Choroid plexus epithelial cell (primary cell): ENCODE measurements at regions not wholly inside any gene's neighbourhood (a gene's known extent, or its start where the extent isn't known, plus 50 kb on each side); places are given as distances from the start of the nearest gene placed in this dataset.

Experiments used
- DNase-seq: peaks from one replicate; pipeline ENCODE4 v3.0.0-alpha.2; 2010; ENCODE audit warnings: low read depth
- H3K4me3 ChIP-seq: 2 replicates; pipeline ENCODE4 v1.5.1; 2011; ENCODE audit warnings: low read depth, mild to moderate bottlenecking, control low read depth, low read length, moderate library complexity
- TF ChIP-seq, protein P1 (sequence below): conservative IDR thresholded peaks from 2 replicates; pipeline ENCODE4 v1.5.1; 2011; ENCODE audit warnings: low read depth, mild to moderate bottlenecking, control low read depth, inconsistent platforms, low read length, moderate library complexity

DNA sequence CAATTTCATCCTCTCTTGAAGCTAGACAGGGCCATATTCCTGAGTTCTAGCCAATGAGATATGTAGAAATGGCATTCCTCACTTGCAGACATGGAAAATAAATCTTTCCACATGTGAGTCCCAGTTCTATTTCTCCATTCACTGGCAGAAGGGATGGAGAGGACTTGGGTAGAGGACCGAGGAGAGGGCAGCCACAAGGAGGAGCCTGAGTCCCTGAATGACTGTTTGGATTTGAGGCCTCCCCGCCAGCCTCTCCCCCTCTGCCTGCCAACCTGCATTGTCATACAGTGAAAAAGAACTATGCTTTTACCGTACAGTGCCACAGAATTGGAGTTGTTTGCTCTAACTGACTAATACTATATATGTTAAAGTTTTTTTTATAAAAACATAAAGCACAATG is 583.0 kb upstream of the WWC1 start:
- H3K4me3 ChIP-seq: no peak overlapping the region
- TF ChIP-seq, protein P1, sequence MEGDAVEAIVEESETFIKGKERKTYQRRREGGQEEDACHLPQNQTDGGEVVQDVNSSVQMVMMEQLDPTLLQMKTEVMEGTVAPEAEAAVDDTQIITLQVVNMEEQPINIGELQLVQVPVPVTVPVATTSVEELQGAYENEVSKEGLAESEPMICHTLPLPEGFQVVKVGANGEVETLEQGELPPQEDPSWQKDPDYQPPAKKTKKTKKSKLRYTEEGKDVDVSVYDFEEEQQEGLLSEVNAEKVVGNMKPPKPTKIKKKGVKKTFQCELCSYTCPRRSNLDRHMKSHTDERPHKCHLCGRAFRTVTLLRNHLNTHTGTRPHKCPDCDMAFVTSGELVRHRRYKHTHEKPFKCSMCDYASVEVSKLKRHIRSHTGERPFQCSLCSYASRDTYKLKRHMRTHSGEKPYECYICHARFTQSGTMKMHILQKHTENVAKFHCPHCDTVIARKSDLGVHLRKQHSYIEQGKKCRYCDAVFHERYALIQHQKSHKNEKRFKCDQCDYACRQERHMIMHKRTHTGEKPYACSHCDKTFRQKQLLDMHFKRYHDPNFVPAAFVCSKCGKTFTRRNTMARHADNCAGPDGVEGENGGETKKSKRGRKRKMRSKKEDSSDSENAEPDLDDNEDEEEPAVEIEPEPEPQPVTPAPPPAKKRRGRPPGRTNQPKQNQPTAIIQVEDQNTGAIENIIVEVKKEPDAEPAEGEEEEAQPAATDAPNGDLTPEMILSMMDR: no peak
- DNase-seq: no peak

DNA sequence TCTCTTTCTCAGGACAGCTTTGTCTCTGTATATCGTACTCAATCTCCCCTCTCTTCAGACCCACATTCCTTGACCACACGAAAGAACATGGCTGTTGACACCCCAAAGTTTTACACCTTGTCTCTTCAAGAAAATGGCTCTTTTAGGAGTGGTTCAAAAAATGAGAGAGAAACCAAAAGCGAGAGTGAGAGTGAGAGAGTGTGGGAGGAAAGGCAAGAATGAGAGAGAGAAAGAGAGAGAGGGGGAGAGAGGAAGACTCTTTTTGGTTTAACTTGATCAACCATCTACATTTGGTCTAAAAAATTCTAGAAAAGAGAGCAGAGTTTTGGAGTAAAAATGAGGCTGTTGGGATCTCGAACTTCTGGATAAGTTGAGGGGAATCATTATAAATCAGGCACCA is 581.8 kb upstream of the WWC1 start:
- H3K4me3 ChIP-seq: no peak overlapping the region

DNA sequence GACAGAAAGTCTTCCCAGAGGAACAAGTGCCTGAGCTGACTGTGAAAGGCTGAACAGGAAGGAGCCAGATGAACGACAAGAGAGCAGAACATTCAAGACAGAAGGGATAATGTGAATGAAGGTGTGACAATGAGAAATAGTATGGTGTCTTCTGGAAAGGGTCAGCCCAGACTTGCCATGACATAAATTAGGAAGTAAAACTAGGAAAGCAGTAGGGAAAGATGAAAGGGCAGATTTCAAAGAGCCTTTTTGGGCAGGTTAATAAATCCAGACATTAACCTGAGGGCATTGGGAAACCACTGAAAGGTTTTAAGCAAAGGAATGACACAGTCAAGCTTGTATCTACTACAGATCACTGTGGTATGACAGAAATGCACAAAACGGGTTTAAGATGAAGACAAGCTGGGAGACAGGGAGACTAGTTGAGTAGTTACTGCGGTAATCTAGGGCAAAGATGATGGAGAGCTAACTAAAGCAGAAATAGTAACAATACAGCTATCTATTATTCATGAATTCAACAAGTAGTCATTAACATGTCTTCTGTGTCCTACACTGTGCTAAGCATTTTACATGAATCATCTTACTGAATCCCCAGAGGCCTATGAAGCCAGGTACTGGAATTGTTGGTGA is 580.9 kb upstream of the WWC1 start:
- TF ChIP-seq, protein P1: no peak
- H3K4me3 ChIP-seq: no peak overlapping the region
- DNase-seq: no peak

More for the DNA sequence above, 581.8 kb upstream of the WWC1 start:
- no peak for DNase-seq
- TF ChIP-seq, protein P1: no peak

DNA sequence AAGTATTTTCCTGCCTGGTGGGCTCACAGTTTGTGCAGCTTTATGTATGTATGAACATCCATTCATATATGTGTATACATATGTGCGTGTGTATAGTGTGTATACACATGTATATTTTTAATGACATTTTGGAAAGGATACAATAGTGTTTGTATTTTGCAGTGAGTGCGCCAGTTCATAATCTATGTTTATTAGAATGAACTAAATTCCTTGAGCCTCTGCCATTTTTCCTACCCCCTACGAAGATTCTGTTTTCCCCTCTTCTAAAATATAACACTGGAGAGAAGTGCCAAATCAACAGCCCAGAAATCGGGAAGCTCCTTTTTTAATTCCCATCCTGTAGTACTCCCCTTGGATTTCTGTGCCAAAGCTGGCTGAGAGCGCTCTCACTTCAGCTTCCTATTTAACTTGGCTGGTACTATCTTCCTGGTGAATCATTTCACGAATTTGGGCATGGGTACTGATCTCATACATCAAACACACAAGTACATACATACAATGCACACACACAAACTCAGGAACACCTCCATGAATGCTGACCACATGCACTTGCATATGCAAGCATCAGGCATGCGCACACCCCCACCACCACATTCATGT is 578.4 kb upstream of the WWC1 start:
- H3K4me3 ChIP-seq: no peak overlapping the region
- no peak for DNase-seq
- TF ChIP-seq, protein P1: no peak

DNA sequence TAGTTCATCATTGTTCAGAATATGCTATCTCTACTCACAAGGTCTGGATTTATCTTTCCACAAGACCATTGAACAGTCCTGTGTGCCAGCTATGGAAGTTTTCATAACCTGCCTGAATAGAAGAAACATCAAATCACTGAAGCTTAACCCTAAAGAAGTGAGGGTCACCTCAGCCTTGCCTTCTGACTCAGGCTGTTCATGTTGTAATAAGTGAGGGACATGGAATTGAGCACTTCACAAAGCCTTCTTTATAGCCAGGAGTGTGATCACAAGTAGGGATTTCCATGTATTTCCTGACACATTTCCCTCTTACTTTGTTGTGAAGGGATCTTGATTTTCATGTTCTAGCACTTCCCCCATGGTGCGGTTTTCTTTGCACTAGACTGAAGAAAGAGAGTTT is 577.5 kb upstream of the WWC1 start:
- TF ChIP-seq, protein P1: no peak
- H3K4me3 ChIP-seq: no peak overlapping the region

DNA sequence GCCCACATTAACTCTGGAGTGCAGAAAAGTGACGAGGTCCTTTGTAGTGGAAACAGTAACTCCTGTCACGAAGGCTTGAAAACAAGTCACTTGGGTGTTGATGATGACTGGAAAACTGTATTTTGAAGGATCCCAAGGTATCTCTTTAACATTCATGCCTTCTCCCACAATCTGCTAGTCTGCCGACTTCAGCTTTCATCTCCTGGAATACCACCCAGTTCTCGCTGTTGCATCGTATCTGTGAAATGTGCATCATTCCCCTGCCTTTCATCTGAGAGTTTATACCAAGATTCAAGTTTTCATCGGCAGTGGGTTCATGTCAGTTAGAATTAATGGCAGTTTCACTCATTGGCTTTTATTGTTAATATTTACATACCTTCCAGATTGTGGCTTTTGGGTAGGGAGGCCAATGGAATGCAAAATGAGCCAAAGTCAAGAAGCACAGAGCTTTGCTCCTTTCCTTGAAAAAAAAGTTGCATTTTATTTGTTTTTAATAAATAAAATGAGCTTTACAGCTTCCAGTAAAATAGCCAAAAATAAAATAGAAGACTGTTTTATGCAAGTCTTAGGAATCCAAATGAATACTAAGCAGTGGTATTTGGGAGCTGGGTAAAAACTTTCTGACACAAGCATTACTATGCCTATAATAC is 575.2 kb upstream of the WWC1 start:
- TF ChIP-seq, protein P1: no peak
- no peak overlapping the region for H3K4me3 ChIP-seq
- no peak for DNase-seq

More for the DNA sequence above, 577.5 kb upstream of the WWC1 start:
- DNase-seq: no peak
